Kidney glomerular epithelial cell (primary cell): ENCODE measurements at regions not wholly inside any gene's neighbourhood (a gene's known extent, or its start where the extent isn't known, plus 50 kb on each side); places are given as distances from the start of the nearest gene placed in this dataset.

Experiments used
- DNase-seq: peaks from one replicate; lab custom pipeline; 2025; lab: John Stamatoyannopoulos, UW

DNA sequence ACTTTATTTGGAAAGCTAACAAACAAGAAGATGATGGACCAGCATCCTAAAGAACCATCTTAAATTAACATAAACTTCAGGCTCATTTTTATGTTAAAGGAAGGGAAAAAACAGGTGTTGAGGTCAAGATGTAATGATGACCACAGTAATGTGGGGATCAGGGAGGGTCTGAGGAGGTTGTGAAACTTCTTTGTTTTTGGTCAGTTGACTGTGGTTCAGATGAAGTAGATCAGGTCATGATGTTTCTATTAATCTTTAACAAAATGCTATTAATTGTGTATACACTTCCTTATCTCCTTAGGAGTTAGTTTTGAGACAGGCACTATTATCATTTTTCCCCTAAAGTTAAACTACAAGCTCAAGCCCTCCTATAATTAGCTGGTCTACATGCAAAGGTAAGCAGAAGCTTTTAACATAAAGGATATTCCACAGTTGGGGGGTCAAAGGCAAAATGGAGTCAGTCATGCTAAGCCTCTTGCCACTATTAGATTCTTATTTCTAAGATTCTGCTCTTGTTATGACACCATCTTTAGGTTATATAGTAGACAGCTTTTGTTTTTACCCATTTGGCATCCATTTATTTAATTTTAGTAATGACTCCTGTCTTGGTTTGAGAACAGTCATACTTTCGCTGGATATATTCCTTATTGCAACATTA, 800.1 kb upstream of the PCDH9 start:
- DNase-seq, result peak; percentile 65

DNA sequence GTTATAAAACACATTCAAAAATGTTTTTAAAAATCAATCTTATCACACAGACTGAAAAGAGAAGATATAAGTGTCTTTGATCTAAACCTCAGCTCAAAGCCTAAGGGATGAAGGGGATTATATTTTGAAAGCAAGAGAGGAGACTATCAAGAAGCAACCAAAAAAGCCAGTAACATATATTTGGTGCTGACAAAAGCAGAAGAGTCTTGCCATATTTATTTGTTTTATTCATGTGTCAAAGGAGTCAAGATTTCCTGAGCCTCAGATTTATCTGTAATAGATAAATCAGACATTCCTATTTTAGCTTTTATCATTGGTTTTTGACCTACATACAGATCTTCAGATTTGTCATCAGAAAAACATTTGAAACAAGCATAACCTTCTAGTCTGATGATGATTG, 798.6 kb upstream of the PCDH9 start:
- no peak for DNase-seq

DNA sequence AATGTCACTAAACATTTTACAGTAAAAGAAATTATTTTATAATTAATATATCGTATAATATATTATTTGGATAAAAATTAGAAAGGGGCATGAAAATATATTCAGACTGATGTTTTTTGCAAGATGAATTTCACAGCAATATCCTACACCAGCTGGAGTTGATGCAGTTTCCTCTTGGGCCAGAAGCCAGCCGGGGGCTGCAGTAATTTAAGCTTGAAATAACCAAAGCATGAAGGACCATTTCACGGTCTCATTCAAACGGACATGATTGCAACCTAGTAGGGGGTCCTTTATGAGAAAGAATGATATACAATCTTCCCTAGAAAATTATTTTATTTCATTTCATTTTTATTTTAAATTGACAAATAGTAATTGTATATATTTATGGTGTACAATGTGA, 797.2 kb upstream of the PCDH9 start:
- no peak for DNase-seq

DNA sequence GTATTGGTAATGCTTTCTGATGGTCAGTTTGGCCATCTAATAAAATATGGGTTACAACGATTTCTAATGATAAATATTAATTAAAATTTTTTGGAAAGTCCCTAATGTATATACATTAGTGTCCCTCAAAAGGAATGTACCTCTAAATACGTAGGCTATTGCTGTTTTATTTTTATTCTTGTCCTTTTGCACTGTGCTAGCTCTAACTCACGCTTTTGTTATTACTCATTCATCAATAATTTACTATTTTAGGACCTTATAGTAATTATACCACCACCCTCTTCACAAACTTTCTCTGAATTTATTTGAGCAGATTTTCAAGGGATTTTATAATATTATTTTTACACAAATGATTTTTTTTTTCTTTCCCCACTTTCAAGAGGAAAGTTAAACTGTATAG, 795.9 kb upstream of the PCDH9 start:
- no peak for DNase-seq

DNA sequence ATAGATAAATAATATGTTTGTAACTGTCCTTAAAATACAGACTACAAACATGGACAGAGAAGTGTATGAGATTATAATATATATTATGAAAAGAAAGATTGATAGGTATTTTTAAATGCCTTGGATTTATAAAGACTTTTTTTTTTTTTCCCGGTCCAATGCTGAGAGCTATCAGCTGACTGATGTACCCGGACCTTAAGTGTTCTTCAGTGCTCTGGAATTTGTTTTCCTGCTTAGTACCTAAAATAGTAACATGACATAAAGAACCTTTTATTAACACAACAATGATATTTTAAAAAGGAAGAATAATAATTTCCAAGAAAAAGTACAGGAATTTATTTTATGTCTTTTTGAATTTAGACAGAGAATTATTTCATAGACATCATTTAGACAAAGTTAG, 795.5 kb upstream of the PCDH9 start:
- no peak for DNase-seq

- no peak for DNase-seq
Observed at GRCh38 chr13:68023838-68024581, 793.9 kb upstream of the PCDH9 start.

DNA sequence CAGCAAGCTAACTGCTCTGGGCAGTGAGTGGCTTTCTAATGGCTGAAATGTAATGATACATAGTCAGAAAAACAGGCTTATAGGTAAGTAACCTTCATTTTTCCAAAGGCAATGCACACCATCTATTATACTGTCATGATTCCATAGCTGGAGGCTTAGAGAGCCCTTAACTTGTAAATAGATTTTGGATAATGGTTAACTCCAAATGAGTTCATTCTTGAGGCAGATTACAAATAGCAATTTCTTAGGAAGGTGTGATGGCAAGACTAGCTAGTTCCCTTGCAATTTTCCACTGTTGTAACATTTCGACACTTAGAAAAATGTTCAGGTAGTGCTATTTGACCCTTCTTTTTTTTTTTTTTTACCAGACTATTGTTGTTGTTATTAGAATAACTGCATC, 789.8 kb upstream of the PCDH9 start:
- DNase-seq, result no peak

DNA sequence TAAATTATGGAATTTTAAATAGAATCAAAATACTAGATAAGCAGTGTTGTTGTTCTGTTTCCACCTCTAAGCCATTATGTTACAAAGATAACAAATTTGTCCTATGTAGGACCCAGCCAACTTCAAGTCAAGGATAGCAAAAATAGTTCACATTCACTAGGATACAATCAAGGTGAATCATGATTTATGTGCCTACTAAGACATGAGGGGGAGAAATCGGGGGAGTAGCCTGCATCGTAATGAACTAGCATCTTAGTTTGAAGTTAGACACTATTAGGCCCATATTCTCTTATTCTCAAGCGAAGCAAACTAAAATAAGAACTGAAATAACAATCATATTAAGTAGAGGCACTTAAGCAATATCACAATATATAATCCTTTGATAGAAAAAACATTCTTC, 779.4 kb upstream of the PCDH9 start:
- no peak for DNase-seq

DNA sequence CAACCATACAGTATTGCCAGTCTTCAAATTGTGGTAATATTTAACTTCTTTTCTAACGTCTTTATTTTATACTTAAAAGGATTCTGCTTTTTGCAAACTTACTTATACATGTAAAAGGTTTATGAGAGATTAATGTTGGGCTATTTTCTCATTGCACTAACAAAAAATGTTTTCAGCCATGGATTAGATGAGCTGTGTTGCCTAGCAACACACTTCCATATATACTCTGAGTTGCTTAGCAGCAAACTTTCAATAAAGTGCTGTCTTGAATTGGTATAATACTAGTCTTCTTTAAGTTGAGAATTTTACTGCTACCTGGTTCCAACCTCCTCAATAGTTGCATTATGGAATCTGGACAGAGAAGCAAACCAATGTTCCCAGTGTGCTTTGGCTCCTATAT, 777.4 kb upstream of the PCDH9 start:
- no peak for DNase-seq

GRCh38 chr13:67996101-67996500, 766.0 kb upstream of the PCDH9 start:
- no peak for DNase-seq

- DNase-seq, result no peak
Observed at GRCh38 chr13:67990868-67991267, 760.7 kb upstream of the PCDH9 start.

GRCh38 chr13:67986234-67986633, 756.1 kb upstream of the PCDH9 start:
- DNase-seq, result no peak

DNA sequence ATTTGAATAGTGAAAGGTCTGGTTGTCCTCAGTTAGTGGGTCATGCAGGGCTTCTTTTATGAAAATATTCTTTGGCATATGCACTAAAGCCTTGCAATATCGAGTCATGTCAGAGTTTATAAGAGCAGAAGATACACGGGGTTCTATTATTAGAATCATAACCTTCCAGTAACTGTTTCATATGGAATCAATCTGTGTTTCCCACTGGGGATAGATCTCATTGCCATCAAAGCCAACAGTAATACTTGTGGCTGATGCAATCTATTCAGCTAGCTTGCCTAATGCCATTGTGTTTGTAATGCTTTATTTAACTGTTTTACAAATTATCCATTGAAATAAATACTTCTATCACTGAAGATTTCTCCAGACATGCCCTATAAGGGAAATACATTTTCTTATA, 746.9 kb upstream of the PCDH9 start:
- DNase-seq, result no peak

DNA sequence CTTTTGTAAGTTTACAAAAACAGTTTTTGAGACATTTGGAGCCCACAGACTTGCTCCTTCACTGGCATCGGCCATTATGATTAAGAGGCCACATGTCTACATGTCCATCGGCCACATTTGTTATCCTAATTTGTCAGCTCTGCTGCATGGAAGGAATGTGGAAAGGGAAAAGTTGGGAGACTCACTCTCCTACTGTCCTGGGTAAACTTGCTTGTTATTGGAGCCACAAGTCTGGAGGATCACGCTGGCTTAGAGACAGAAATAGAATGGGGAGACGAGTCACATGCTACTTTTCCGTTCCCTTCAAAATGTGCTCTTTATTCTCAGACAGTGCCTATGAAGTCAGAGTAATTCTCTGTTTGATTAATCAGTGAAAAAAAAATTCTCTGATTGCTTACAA, 741.2 kb upstream of the PCDH9 start:
- DNase-seq, result no peak

- DNase-seq, result no peak
Observed at GRCh38 chr13:67967031-67967430, 736.9 kb upstream of the PCDH9 start.

DNA sequence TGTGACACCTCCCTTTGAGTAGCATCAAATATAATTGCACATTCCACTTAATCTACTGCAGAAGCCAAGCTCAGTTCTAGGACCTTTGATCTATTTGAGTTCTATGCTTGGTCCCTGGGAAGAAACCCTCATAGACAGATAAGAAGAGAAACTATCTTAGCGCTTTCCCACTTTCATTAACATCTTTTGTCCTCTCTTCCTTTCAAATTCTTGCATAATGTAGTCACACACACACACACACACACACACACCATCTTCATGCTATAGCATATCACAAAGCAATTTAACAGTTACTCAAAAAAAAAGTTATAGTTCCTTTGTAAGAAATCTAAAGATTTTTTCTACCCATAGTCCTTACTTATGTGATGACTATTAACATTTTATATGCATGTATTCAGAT, 735.9 kb upstream of the PCDH9 start:
- no peak for DNase-seq

- no peak for DNase-seq
Observed at GRCh38 chr13:67964986-67965385, 734.9 kb upstream of the PCDH9 start.

- DNase-seq, result no peak
Observed at GRCh38 chr13:67964091-67964490, 734.0 kb upstream of the PCDH9 start.

DNA sequence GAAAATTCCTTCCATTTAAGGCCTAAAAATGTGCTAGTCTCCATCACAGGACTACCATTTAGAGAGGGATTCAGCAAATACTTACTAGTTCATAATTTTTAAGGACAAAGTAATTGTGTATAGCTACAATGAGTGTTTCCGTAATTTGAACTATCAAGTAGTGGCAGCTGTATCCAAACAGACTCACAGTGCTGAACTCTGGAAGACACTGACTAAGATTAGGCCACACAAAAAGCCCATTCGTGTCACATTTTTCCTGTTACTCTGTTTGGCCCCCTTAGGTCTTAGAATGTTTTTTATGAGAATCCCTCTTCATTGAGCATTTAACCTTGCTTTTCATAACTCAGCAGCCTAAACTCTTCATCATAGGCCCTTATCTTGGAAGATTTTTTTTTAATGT, 731.2 kb upstream of the PCDH9 start:
- DNase-seq, result no peak

- DNase-seq, result no peak
Observed at GRCh38 chr13:67951431-67951830, 721.3 kb upstream of the PCDH9 start.

- DNase-seq, result no peak
Observed at GRCh38 chr13:67950603-67951002, 720.5 kb upstream of the PCDH9 start.

- DNase-seq, result no peak
Observed at GRCh38 chr13:67946131-67946530, 716.0 kb upstream of the PCDH9 start.

DNA sequence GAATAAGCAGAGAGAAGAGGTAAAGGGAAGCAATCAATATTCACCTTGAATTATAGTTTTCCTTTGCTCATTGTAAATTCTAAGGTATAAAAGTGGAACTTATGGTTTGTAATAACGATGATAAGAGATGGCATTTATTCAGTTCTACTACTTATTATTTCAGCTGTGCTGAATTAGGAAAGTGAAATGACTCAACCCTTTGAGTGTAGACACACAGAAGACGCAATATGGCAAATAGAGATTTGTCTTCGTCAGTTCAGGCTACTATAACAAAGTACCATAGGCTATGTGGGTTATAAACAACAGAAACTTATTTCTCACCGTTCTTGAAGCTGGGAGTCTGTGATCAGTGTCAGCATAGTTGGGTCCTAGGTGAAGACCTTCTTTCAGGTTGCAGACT, 713.0 kb upstream of the PCDH9 start:
- no peak for DNase-seq

DNA sequence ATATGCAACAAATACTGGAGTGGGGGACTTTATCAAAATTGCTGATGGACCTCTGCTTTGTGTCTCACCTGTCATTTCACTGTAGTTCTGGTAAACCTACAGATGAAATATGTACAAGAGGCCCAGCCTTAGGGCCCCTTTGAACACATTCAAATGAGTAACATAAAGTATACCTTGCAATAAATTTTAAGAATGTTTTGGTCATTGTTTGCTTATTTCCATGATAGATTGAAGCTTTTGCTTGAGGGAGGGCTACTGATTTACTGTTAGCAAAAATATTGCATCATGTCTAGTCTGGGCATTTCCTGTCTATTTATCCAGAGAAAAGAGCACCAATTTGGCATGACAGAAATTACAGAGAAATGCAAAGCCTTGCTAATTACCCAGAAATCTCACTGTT, 705.5 kb upstream of the PCDH9 start:
- DNase-seq, result no peak
